Gastroesophageal sphincter (tissue), 4 donors: ENCODE measurements at regions not wholly inside any gene's neighbourhood (a gene's known extent, or its start where the extent isn't known, plus 50 kb on each side); places are given as distances from the start of the nearest gene placed in this dataset.

ENCODE experiments used
- ATAC-seq: fragments of 150-250 bp; one replicate; pipeline ENCODE4 v1.9.1; 2016; ENCODE audit warnings: mild to moderate bottlenecking, moderate library complexity
- H3K27ac ChIP-seq, 4 donors: fragments of 200-600 bp; sonication (generic) in 3 of 4; 1 replicate in 3 of 4; 2 replicates in 1 of 4; pipeline ENCODE4 v1.5.1; 2016 to 2019
- H3K27me3 ChIP-seq: fragments of 200-600 bp; sonication (generic); one replicate; pipeline ENCODE4 v1.5.1; 2019
- H3K36me3 ChIP-seq, 2 donors: fragments of 200-600 bp; sonication (generic); one replicate each; pipeline ENCODE4 v1.5.1; 2019; ENCODE audit warnings: control low read depth in 1 of 2
- H3K4me1 ChIP-seq, 3 donors: fragments of 200-600 bp; sonication (generic); 1 replicate in 2 of 3; 2 replicates in 1 of 3; pipeline ENCODE4 v1.5.1; 2016 to 2019; ENCODE audit warnings: control low read depth in 2 of 3
- H3K4me3 ChIP-seq, 2 donors: fragments of 200-600 bp; sonication (generic); one replicate each; pipeline ENCODE4 v1.5.1; 2019; ENCODE audit warnings: mild to moderate bottlenecking in 1 of 2, moderate library complexity in 1 of 2
- H3K9me3 ChIP-seq, 3 donors: fragments of 200-600 bp; sonication (generic); one replicate each; pipeline ENCODE4 v1.5.1; 2017 to 2019; ENCODE audit warnings: control low read depth in 2 of 3
- EP300 ChIP-seq: sonication (generic); formaldehyde crosslinking; IDR thresholded peaks from one replicate; pipeline ENCODE4 v1.6.1; 2017; ENCODE audit warnings: antibody characterized with exemption, mild to moderate bottlenecking
- POLR2A ChIP-seq, 2 donors: fragments of 450-650 bp; IDR thresholded peaks; one replicate each; pipeline ENCODE4 v1.6.1; 2017; ENCODE audit warnings: antibody characterized with exemption in 2 of 2, mild to moderate bottlenecking in 2 of 2, moderate library complexity in 1 of 2
- POLR2AphosphoS5 ChIP-seq: sonication (generic); formaldehyde crosslinking; IDR thresholded peaks from one replicate; pipeline ENCODE4 v1.6.1; 2017; ENCODE audit warnings: antibody characterized with exemption
- WGBS, 2 donors: methylation state at CpG; one replicate each; pipeline ENCODE4 v1.1.5; 2018; ENCODE audit warnings: low coverage in 1 of 2; 5-methylcytosine and 5-hydroxymethylcytosine counted together
- TF ChIP-seq, protein P1 (sequence below), 4 experiments: fragments of 200-600 bp in 2 of 4; fragments of 450-650 bp in 2 of 4; sonication (generic) in 1 of 4; IDR thresholded peaks; one replicate each; pipeline ENCODE4 v1.5.1; 2017 to 2019; ENCODE audit warnings: antibody characterized with exemption in 4 of 4, mild to moderate bottlenecking in 2 of 4, moderate library complexity in 2 of 4

DNA sequence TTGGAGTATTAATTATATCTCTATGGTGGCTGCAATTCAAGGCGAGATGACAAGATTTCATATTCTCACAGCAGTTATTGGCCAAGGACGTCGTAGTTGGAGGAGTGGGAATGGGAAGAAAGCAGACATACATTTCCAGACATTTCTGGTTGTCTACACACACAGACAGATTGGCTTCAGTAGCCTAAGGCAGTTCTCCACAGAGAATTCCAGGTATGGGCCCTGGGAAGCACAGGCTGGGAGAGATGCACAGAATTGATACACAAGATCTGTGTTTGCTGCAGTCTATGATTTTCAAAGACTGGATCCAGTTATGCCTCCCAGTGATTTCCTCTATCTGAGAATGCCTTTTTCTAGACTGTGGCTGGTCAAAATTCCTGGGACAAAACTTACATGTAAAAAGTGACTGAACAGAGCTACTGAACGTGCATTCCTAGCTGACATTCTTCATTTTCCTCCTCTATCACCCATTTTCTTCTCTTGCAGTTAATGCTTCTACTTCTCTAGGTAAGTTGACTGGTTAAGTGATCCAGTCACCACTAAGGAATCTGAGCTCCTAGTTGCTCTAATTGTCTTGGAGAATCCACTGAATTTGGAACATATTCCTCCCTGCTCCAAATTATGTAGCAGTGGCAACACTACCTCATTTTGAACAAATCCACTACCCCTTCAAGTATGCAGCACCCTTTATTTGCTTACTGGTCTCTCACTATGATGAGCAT is 386.7 kb upstream of the CDH7 start:
- Histone ChIP-seq H3K4me3 (no peak overlapping the region), H3K27ac (no peak overlapping the region), H3K27me3 (no peaks in the 10 kb centered on the region), H3K36me3 (no peaks in the 10 kb centered on the region), H3K4me1 (no peaks in the 10 kb centered on the region), H3K9me3 (no peaks in the 10 kb centered on the region)
- WGBS, 2 donors = 62 to 67% methylated on average over 4 of the region's 4 CpGs
- no peak for ATAC-seq
- TF ChIP-seq, protein P1, sequence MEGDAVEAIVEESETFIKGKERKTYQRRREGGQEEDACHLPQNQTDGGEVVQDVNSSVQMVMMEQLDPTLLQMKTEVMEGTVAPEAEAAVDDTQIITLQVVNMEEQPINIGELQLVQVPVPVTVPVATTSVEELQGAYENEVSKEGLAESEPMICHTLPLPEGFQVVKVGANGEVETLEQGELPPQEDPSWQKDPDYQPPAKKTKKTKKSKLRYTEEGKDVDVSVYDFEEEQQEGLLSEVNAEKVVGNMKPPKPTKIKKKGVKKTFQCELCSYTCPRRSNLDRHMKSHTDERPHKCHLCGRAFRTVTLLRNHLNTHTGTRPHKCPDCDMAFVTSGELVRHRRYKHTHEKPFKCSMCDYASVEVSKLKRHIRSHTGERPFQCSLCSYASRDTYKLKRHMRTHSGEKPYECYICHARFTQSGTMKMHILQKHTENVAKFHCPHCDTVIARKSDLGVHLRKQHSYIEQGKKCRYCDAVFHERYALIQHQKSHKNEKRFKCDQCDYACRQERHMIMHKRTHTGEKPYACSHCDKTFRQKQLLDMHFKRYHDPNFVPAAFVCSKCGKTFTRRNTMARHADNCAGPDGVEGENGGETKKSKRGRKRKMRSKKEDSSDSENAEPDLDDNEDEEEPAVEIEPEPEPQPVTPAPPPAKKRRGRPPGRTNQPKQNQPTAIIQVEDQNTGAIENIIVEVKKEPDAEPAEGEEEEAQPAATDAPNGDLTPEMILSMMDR (IDR thresholded peaks at IDR 0.05) = no peak
- TF ChIP-seq EP300 (no peak), POLR2A (IDR thresholded peaks at IDR 0.05) (no peak), POLR2AphosphoS5 (no peak)

DNA sequence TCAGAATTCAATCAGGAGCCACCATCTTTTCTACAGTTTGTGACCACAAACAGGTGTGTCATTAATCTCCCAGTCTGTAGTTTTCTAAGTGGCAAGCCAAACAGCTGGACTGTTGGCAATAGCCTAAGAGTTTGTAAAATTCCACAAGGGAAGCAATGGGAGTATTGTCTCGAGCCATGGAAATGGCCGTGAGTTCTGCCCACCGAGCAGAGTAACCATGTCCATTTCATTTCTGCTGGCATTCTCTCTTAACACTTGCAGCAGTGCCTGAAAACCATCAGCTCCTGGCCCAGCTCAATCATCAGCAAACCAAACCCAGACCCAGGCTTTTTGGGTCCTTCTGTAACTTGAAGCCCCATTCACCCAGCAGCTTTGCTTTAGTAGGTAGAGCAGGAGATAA is 387.8 kb upstream of the CDH7 start:
- no peak overlapping the region for H3K4me3 ChIP-seq
- 84 to 89% methylated on average over 3 of the region's 3 CpGs for WGBS, 2 donors
- no peaks in the 10 kb centered on the region for H3K27me3 ChIP-seq
- TF ChIP-seq, protein P1 (IDR thresholded peaks at IDR 0.05) = no peak
- TF ChIP-seq EP300 = no peak
- TF ChIP-seq POLR2AphosphoS5 = no peak
- no peak for TF ChIP-seq POLR2A (IDR thresholded peaks at IDR 0.05)
- no peak for ATAC-seq
- H3K36me3 ChIP-seq = no peaks in the 10 kb centered on the region
- H3K27ac ChIP-seq = no peak overlapping the region
- no peaks in the 10 kb centered on the region for H3K4me1 ChIP-seq
- H3K9me3 ChIP-seq = no peaks in the 10 kb centered on the region

DNA sequence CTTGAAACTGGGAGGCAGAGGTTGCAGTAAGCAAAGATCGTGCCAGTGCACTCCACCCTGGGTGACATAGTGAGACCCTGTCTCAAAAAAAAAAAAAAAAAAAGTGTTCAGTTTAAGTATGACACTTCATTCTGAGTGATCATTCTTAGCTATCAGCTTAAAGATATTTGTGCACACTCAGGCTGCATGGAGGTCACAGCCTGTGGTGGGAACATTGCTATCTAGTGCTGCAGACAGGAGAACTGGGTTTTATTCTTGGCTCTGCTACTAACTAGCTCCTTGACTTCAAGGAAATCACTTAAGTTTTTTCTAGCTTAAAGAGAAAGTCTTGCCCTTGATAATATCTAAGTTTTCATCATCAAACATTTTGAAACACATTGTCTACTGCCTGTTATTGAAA is 391.3 kb upstream of the CDH7 start:
- Histone ChIP-seq H3K27me3 (no peaks in the 10 kb centered on the region), H3K27ac (no peak overlapping the region), H3K9me3 (no peaks in the 10 kb centered on the region), H3K4me1 (no peaks in the 10 kb centered on the region), H3K36me3 (no peaks in the 10 kb centered on the region), H3K4me3 (no peak overlapping the region)
- ATAC-seq = no peak
- 100% methylated on average over 1 of the region's 1 CpG; no CpG with 5 or more reads in 1 of the 2 donors for WGBS, 2 donors
- TF ChIP-seq, protein P1 (IDR thresholded peaks at IDR 0.05) = no peak
- TF ChIP-seq POLR2AphosphoS5 (no peak), POLR2A (IDR thresholded peaks at IDR 0.05) (no peak), EP300 (no peak)

DNA sequence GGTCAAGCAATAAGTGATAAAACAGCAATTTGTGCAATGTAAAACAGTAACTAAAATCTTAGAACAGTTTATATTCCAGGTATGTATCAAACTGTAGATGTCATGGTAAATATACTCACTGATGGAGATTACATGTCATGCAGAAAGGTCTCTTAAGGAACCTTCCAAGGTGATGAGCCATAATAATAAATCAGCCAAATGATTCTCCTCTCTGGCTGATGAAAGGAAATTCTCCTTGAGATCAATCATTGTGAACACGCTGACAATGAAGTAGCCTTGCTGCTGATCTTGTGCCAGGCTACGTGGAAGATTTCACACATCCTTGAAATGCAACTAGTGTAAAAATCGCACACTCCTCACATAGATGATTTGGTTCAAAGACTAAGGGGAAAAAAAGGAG is 392.5 kb upstream of the CDH7 start:
- ATAC-seq = no peak
- no peak for TF ChIP-seq POLR2A (IDR thresholded peaks at IDR 0.05)
- TF ChIP-seq POLR2AphosphoS5 = no peak
- TF ChIP-seq, protein P1 (IDR thresholded peaks at IDR 0.05) = no peak
- TF ChIP-seq EP300 = no peak

DNA sequence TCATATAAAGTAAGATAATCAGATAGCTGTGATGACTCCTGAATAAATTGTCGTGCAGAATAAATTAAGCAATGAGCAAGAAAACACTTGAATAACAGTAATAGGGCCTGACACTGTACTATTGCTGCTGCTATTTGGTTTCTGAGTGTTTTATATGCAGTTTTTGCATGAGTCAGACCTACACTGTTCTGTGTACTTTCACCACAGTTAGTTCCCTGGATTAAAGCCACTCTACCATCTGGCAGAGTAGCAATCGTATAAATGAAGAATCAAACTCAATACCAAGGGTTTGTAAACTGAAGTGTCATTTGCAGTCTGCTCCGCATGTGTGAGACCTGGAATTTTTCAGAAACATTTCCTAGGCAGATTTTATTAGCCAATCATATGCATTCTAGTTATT is 398.6 kb upstream of the CDH7 start:
- H3K36me3 ChIP-seq = no peaks in the 10 kb centered on the region
- H3K4me1 ChIP-seq = no peaks in the 10 kb centered on the region
- no peak overlapping the region for H3K27ac ChIP-seq
- 32 to 42% methylated on average over 3 of the region's 3 CpGs for WGBS, 2 donors
- peak; percentile 68 for ATAC-seq
- no peak overlapping the region for H3K4me3 ChIP-seq
- TF ChIP-seq, protein P1 (IDR thresholded peaks at IDR 0.05) = no peak
- no peak for TF ChIP-seq EP300
- TF ChIP-seq POLR2AphosphoS5 = no peak
- no peak for TF ChIP-seq POLR2A (IDR thresholded peaks at IDR 0.05)
- H3K27me3 ChIP-seq = no peaks in the 10 kb centered on the region
- no peaks in the 10 kb centered on the region for H3K9me3 ChIP-seq

More for the DNA sequence above, 392.5 kb upstream of the CDH7 start:
- H3K36me3 ChIP-seq = no peaks in the 10 kb centered on the region
- no peaks in the 10 kb centered on the region for H3K27me3 ChIP-seq
- no peaks in the 10 kb centered on the region for H3K4me1 ChIP-seq
- H3K4me3 ChIP-seq = no peak overlapping the region
- 81 to 88% methylated on average over 3 of the region's 3 CpGs for WGBS, 2 donors
- H3K27ac ChIP-seq = no peak overlapping the region
- H3K9me3 ChIP-seq = no peaks in the 10 kb centered on the region
